HG03469 (cell line): ENCODE measurements at regions not wholly inside any gene's neighbourhood (a gene's known extent, or its start where the extent isn't known, plus 50 kb on each side); places are given as distances from the start of the nearest gene placed in this dataset.
"Not testable (repeated sequence)": the region's sequence is repeated elsewhere in the genome, so short reads cannot be mapped to it uniquely, and the experiment has no call there.

Experiments used
- ATAC-seq: cut with Tn5 transposase; IDR thresholded peaks from one replicate; pipeline ENCODE4 v1.9.1; 2021; ENCODE audit warnings: mild to moderate bottlenecking, moderate library complexity, moderate number of reproducible peaks; ENCODE audit not compliant: unreplicated experiment

DNA sequence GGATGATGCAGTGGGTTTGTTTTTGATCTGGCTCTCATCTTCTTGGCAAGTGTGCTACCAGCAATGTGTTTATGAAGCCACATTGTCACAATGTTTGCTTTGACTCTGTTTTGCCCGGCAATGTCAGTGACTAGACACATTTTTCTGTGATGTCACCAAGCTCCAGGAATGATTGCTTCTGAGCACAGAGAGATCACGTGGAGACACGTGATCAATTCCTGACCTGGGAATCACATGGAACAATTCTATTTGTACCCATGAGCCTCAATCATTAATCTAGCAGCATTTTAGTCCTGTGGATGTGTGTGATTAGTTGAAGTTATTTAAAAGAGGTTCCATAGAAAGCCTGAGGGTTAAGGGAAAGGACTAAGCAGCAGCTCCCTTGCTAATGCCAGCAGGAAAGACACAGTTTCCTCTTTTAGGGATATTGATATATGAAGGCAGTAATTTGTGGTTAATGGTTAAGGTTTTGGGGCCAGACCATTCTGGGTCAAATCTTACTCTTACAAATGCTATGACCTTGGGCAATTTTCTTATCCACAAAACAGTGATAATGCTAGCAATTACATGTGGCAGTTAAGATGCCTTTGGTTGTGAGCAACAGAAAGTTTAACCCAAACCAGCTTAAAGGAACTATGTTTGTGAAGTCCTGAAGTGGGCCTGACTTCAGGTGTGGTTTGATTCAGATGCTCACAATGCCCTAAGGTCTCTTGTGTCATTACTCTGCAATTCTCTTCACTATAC lies 59.0 kb downstream of the FASLG start:
- ATAC-seq, result no peak

DNA sequence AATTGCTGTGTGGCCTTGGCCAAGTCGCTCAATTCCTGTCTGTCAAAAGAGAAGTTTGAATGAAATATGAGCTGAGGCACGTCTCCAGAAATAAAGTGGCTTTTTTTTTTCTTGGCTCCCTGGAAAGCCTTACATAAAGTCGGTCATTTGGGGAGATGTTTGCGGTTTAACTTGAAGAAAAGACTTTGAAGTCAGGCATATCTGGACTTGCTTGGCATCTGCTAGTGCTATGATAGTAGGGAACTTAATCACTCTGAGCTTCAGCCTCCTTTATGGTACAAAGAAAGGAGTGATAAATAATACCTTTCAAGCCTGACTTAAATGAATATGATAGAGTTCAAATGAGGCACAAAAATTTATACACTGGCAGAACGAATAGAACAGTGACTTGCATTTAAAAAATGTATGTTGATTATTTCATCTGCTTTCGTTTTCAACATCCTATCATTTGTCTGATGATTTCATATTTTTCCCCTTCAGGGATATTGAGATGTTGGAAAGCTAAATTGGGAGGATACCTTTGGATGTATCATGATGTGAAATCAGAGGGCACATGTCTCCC lies 60.2 kb downstream of the FASLG start:
- no peak for ATAC-seq

DNA sequence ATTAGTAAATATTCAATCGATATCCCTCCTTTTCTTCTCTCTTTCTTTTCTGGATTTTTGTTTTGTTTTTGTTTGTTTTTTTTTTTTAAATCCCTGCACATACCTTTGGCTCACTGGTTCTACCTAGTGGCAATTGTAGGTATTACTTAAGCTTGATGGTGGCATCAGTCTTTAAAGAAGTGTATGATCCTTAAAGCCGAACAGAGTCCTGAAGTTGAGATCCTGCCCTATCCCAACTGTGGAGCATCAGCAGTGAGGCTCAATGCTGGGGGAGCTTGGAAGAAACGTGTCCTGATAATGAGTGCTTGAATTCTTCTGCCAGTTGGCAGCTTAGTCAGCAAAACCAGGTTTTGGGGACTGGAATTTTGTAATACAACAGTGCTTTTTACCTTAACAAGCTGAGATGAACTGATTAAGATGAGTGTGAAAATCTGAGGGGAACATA lies 60.8 kb downstream of the FASLG start:
- ATAC-seq, result no peak

DNA sequence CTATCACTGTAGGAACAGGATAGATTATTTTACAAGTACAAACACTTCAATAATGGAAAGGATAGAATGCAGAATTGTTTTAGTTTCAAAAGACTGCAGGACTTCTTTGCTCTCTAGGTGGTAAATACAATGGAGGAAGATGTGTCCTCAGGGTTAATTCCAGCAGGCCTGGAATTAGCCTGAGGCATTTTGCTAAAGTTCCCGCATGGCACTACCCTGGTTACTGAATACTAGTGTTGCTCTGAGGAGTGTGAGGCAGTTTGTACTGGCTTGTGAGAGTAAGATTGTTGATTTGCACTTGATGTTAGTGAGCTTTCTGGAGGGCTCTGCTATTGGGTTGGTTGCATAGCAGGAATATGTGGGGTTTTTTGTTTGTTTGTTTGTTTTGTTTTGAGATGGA lies 61.4 kb downstream of the FASLG start:
- ATAC-seq, result no peak

DNA sequence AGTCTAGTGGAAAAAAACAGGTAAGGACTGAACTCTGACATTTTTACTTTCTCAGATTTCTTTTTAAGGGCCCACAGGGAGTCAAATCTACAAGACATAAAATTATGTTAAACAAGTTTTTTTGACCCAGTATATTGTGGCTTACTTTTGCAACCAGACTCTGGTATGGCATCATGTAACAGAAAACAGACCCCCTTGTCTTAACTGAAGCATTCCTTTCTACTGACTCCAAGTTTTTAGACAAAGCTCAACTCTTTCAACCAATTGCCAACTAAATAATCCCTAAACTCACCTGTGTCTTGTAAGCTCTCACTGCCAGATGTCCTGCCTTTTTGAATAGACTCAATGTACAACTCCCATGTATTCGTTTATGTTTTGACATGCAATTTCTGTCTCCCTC lies 64.3 kb downstream of the FASLG start:
- no peak for ATAC-seq

DNA sequence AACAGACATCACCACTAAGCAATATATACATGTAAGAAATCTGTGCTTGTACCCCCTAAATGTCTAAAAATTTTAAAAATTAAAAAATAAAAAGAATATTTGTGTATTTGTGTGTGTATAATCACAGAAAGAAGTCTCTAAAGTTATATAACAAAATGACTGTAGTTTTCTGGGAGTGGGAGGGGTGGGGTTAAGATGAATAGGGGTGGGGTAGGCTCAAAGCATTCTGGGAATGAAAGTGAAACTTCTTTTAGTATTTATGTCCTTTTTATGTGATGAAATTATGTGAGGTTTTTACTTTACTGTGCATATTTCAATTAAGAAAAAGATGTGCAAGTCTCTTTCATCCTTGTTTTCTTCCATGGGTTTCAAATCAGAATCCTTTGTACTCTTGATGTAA lies 65.3 kb downstream of the FASLG start:
- ATAC-seq, result no peak

DNA sequence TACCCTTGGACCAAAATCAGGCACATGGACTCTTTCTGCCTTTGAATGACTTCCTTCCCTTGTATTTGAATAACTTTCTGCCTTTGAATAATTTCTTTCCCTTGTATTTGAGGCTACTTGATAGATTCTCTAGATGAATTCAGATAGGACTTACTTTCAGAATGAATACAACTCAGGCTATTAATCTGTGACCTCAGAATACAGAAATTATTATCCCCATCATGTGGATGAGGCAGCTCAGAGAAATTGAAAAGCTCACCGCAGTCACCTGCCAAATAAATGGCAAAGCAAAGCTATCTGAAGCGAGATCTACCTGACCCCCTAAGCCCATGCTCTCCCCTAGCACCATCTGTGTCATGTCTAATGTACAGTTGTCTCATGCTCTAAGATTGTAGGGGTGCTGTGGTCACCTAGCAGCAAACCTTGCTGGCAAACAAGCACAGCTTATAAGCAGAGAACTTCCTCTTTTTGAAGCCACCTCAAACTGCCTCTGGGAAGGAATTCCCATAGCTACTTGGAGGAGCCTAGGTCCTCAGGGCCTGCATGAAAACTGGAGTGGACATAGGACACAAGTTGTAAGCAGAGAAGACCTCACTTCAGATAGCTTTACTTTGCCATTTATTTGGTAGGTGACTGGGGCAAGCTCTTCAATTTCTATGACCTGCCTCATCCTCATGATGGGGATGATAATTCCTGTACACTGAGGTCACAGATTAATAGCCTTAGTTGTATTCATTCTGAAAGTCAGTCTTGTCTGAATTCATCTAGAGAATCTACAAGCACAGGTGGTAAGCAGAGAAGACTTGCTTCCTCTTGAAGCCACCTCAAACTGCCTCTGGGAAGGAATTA lies 66.1 kb downstream of the FASLG start:
- ATAC-seq, result peak; percentile 83

DNA sequence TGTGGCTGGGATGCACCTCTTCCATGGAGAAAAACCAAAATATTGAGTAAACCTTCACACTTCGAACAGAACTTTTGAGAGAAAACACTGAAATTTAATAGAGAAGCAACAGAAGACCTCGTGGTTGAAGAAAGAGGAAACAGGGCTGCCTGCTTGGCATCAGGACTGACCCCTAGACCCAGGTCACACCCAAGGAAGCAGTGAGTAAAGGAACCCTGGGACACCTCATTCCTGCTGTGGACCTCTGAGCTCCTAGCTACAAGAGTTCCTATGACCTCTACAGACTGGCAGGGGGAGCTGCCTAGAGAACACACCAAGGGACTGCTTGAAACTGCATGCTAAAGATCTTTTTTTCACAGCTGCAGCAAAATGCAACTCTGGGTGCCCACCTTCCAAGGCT lies 67.8 kb downstream of the FASLG start:
- no peak for ATAC-seq

DNA sequence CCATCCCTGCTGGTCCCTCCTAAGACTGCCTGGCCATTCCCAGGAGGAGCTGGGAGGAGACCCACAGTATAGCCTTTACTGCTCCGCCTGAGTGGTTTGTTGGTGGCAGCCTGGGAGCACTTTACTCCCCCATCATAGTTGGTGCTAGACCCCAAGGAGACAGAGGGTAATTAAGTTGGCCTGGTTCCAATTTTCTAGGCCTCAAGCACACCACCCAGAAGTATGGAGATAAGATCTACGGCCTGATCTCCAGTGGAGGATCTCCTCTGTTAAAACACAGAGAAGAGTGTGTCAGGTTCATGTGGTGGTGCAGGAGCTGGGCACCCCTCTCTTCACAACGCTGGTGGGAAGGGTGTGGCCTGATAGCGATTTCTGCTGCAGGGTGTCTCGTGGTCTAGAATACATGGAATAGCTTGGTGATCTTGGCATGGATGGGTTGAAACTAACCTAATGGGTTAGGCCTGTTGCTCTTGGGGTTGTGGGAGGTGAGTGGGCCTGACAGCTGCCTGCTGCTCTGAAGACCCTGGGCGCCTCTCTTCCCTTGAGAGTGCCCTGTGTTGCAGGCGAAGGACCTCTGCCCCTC lies 68.5 kb downstream of the FASLG start:
- ATAC-seq, result no peak

DNA sequence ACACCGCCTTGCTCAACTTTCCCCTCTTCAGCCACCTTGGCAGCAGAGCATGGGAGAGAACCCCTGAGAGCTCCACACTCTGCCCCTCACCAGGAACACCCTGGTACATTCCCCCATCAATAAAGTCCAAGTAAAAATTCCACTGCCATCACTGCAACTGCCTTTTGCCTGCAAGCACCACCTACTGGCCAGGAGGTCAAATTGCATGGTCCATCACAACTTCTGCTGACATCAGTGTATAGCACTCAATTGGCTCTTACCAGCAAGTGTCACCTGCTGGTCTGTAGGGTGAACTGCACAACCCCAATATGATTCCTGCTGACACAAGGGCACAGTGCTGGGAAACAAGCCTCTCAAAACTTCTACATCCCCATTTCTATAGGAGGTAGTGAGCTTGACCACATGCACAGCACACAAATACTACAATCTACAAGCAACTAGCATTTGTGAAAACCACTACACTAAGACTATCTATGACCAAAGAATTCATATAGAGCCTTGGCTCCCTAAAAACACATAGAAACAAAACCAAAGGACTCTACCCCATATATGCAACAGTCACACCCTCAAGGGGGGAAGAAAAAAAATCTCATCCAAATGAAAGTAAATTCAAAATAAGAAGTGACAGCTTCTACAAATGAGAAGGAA lies 69.2 kb downstream of the FASLG start:
- no peak for ATAC-seq

DNA sequence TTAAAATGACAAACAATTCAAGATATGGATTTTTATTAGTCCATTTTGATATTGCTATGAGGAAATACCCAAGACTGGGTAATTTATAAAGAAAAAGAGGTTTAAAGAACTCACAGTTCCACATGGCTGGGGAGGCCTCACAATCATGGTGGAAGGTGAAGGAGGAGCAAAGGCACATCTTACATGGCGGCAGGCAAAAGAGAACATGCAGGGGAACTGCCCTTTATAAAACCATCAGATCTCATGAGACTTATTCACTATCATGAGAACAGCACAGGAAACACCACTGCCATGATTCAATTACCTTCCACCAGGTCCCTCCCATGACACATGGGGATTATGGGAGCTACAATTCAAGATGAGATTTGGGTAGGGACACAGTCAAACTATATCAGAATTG lies 69.8 kb downstream of the FASLG start:
- not testable (repeated sequence) for ATAC-seq

DNA sequence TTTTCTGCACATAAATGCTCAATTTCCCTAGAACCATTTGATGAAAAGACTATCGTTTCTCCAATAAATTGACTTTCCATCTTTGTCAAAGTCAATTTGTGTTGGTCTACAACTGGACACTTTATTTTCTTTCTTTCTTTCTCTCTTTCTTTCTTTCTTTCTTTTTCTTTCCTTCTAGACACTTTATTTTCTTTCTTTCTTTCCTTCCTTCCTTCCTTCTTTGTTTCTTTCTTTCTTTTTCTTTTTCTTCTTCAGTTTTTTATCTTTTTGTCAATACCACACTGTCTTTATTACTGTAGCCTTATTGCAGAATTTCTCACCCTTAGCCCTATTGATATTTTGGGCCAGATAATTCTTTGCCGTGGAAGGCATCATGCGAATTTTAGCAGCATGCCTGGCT lies 73.5 kb downstream of the FASLG start:
- no peak for ATAC-seq

DNA sequence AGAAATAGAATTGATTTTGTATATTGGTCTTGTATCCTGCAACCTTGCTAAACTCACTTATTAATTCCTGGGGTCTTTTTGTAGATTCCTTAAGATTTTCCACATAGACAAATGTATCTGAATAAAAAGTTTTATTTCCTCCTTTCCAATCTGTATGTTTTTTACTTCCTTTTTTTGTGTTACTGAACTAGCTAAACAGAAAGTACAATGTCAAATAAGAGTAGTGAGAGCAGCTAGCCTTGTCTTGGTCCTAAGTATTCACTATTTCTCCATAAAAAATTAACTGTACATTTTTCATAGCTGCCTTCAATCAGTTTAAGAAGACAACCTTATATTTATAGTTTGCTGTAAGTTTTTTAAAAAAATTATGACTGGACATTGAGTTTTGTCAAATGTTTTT lies 74.9 kb downstream of the FASLG start:
- no peak for ATAC-seq

DNA sequence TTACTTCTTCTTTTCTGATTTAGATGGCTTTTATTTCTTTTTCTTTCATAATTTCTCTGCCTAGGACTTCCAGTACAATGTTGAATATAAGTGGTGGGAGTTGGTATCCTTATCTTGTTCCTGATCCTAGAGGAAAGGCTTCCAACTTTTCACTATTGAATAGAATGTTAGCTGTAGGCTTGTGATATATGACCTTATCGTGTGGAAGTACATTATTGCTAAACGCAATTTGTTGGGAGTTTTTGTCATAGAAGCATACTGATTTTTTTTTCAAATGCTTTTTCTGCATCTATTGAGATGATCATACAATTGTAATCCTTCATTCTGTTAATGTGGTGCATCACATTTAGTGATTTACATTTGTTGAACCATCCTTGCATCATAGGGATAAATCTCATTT lies 79.5 kb downstream of the FASLG start:
- no peak for ATAC-seq

DNA sequence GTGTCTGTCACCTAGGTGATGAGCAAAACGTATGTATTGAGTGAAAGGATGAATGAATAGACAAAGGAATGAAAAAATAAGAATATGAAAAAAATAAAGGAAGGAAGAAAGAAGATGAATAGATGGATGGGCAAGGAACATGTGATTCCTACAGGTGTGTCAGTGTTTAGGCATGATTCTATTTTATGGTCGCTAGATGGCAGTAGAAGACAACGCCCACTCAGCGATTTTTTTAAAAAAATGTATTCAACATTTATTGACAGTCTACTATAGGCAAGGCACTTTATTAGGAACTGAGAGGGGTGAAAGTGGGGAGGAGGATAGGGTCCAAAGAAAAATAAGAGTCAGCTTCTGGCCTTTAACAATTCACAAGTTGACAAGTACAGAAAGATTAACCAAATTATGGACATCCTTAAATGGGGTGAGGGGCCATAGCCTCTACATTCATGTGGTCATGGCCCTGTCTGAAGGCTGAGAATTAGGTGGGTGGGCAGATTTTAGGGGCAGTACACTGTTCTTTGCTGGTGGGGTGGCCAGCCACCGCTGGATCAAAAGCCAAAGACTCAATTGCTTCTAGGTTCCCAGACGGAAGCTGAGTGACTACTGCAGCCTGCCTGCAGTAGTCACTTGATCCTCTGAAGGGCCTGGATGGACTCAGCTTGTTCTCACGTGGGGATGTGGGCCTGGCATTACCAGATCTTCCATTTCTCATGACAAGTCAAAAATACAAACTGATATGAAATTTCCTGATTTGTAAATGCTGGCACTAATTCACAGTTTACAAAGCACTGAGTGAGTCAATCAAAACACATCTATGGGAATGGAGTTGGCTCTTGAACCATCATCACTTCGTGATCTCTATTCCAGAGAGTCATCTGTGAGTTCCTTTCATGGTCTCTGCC lies 83.9 kb downstream of the FASLG start:
- ATAC-seq, result no peak

DNA sequence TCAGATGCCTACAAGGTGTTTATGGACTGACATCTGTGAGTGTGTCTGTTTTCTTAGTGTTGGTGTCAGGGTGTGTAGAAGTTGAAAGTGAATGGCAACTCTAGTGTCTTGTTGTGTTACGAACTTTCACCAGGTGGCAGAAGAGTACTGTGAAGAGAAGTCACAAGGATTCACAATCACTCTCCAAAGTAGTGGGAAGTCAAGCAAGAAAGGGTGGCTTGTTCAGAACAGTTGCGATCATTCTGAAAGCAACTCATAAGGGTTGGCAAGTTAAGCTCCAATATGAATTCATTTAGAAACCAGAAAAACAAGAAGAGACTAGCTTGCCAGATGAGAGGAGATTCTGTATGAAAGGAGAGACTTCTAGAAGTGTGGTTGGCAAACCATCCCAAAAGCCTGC lies 86.1 kb downstream of the FASLG start:
- peak; percentile 53 for ATAC-seq

DNA sequence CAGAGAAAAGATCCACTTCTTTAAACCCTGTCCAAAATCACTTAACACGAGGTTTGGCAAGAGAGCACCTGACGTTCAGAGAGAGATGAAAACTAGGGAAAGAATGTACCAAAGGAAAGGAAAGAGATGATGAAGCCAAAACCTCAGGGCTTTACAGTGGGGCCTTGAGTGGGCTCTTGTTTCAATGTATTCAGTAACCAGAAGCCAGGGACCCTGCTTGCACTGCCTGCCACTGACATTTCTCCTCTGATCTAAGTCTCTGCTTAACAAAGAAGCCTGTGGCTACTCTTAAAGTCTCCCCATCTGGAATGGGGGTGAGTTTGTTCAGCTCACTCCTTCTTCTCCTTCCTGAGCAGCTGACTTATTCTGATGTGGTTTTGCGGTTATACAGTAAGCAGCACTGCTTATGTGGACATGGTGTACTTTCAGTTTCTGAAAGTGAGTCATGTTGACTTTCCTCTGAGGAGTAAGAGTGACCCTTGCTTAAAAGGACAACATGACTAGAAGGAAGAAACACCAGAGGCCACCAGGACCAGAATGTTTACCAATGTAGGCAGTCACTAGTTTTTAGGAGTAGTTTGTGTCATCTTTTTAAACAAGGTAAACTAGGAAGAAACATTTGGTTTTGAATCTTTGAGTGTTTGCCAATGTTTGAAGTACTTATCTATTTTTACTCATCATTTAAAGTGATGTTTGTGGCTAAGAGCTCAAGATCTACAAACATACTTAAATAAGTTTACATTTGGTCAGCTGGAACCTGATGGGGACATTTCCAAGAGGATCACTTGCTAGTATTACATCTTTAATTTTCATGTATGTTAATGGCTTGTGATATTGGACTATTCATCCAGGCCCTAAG lies 87.4 kb downstream of the FASLG start:
- ATAC-seq, result peak; percentile 70

DNA sequence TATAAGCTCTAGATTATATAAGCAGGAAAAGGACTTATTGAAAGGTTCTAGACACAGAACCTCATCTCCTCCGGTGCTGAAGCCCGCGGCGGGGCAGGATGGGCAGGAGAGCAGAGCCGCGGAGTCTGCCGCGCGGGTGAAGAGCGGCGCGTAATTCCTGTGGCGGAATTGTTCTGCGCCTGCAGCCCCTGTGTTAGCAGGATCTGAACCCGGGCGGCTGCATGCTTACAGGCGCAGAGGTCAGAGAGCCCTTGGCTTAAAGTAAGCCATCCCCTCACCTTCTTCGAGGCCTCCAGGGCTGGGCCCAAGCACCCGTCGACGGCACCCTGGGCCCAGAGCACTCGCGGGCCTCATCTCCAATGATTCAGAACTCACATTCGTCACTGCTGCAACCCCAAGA lies 89.3 kb downstream of the FASLG start:
- no peak for ATAC-seq

DNA sequence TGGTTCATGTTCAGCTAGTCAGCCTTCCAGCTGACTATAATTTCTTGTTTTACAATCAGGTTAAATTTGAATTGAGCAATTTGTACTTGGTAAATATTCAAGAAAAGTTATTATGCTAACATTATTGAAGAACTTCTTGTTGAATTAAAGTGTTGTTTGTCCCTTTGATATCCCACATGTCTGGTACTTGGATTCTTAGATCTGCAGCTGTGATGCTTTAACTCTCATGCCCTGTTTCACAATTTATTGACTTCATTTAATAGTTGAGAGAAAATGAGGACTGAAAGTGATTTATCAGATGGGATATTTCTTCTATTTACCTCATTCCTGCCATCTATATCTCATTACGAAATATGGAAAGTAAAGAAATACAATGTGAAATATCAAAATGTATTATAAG lies 92.8 kb downstream of the FASLG start:
- ATAC-seq, result no peak
